ENCODE measurements at regions not wholly inside any gene's neighbourhood (a gene's known extent, or its start where the extent isn't known, plus 50 kb on each side); places are given as distances from the start of the nearest gene placed in this dataset.

- no peaks in the 10 kb centered on the region for H3K4me1 Mint-ChIP-seq (ENCODE audit: low read depth)
- no peak for DNase-seq
- no peak overlapping the region for H3K4me3 Mint-ChIP-seq
- H3K27ac Mint-ChIP-seq, result no peak overlapping the region
- H3K36me3 Mint-ChIP-seq (ENCODE audit: low read depth), result no peaks in the 10 kb centered on the region
- intact Hi-C loops (cut with micrococcal nuclease), result no loop called here
- H3K27me3 Mint-ChIP-seq (ENCODE audit: low read depth), result peaks cover 9% of the 10 kb centered on the region
- CTCF ChIA-PET, result no interaction called here
- no peaks in the 10 kb centered on the region for H3K9me3 Mint-ChIP-seq
Measured at GRCh38 chr2:6580982-6581381, 284.7 kb downstream of the CMPK2 start.

GRCh38 chr2:6589150-6589549, 276.6 kb downstream of the CMPK2 start:
- CTCF ChIA-PET, result no interaction called here
- Mint-ChIP-seq H3K27ac (no peak overlapping the region), H3K9me3 (no peaks in the 10 kb centered on the region), H3K27me3 (ENCODE audit: low read depth) (peaks cover 4% of the 10 kb centered on the region), H3K4me1 (ENCODE audit: low read depth) (no peaks in the 10 kb centered on the region), H3K4me3 (no peak overlapping the region), H3K36me3 (ENCODE audit: low read depth) (no peaks in the 10 kb centered on the region)
- DNase-seq, result no peak
- intact Hi-C loops (cut with micrococcal nuclease), result no loop called here

GRCh38 chr2:6590442-6590841, 275.3 kb downstream of the CMPK2 start:
- CTCF ChIA-PET, result no interaction called here
- Mint-ChIP-seq H3K36me3 (ENCODE audit: low read depth) (no peaks in the 10 kb centered on the region), H3K27ac (no peak overlapping the region), H3K4me1 (ENCODE audit: low read depth) (no peaks in the 10 kb centered on the region), H3K27me3 (ENCODE audit: low read depth) (peaks cover 4% of the 10 kb centered on the region), H3K9me3 (no peaks in the 10 kb centered on the region), H3K4me3 (no peak overlapping the region)
- intact Hi-C loops (cut with micrococcal nuclease), result no loop called here
- no peak for DNase-seq

- DNase-seq, result no peak
- no peaks in the 10 kb centered on the region for H3K4me1 Mint-ChIP-seq (ENCODE audit: low read depth)
- intact Hi-C loops (cut with micrococcal nuclease), result no loop called here
- no peak overlapping the region for H3K27ac Mint-ChIP-seq
- no peaks in the 10 kb centered on the region for H3K9me3 Mint-ChIP-seq
- H3K36me3 Mint-ChIP-seq (ENCODE audit: low read depth), result no peaks in the 10 kb centered on the region
- H3K4me3 Mint-ChIP-seq, result no peak overlapping the region
- H3K27me3 Mint-ChIP-seq (ENCODE audit: low read depth), result no peaks in the 10 kb centered on the region
- CTCF ChIA-PET, result no interaction called here
Measured at GRCh38 chr2:6602471-6602870, 263.2 kb downstream of the CMPK2 start.

GRCh38 chr2:6605836-6606505, 259.7 kb downstream of the CMPK2 start:
- Mint-ChIP-seq H3K36me3 (ENCODE audit: low read depth) (no peaks in the 10 kb centered on the region), H3K4me3 (no peak overlapping the region), H3K9me3 (peaks cover 1% of the 10 kb centered on the region), H3K27me3 (ENCODE audit: low read depth) (no peaks in the 10 kb centered on the region), H3K4me1 (ENCODE audit: low read depth) (no peaks in the 10 kb centered on the region), H3K27ac (no peak overlapping the region)
- intact Hi-C loops (cut with micrococcal nuclease), result no loop called here
- CTCF ChIA-PET, result no interaction called here
- DNase-seq, result no peak

GRCh38 chr2:6617794-6618193, 247.9 kb downstream of the CMPK2 start:
- DNase-seq, result no peak
- Mint-ChIP-seq H3K36me3 (ENCODE audit: low read depth) (no peaks in the 10 kb centered on the region), H3K9me3 (peaks cover 2% of the 10 kb centered on the region), H3K4me1 (ENCODE audit: low read depth) (no peaks in the 10 kb centered on the region), H3K27ac (no peak overlapping the region), H3K27me3 (ENCODE audit: low read depth) (peaks cover 8% of the 10 kb centered on the region), H3K4me3 (no peak overlapping the region)
- CTCF ChIA-PET, result no interaction called here
- intact Hi-C loops (cut with micrococcal nuclease), result no loop called here

- DNase-seq, result no peak
- intact Hi-C loops (cut with micrococcal nuclease), result no loop called here
- H3K27ac Mint-ChIP-seq, result no peak overlapping the region
- H3K9me3 Mint-ChIP-seq, result peaks cover 2% of the 10 kb centered on the region
- H3K36me3 Mint-ChIP-seq (ENCODE audit: low read depth), result no peaks in the 10 kb centered on the region
- H3K27me3 Mint-ChIP-seq (ENCODE audit: low read depth), result peaks cover 8% of the 10 kb centered on the region
- CTCF ChIA-PET, result no interaction called here
- H3K4me3 Mint-ChIP-seq, result no peak overlapping the region
- H3K4me1 Mint-ChIP-seq (ENCODE audit: low read depth), result no peaks in the 10 kb centered on the region
Measured at GRCh38 chr2:6618201-6618600, 247.5 kb downstream of the CMPK2 start.

- H3K27ac Mint-ChIP-seq, result no peak overlapping the region
- H3K9me3 Mint-ChIP-seq, result no peaks in the 10 kb centered on the region
- H3K4me1 Mint-ChIP-seq (ENCODE audit: low read depth), result no peaks in the 10 kb centered on the region
- no peak overlapping the region for H3K4me3 Mint-ChIP-seq
- CTCF ChIA-PET, result no interaction called here
- no peaks in the 10 kb centered on the region for H3K27me3 Mint-ChIP-seq (ENCODE audit: low read depth)
- intact Hi-C loops (cut with micrococcal nuclease), result no loop called here
- H3K36me3 Mint-ChIP-seq (ENCODE audit: low read depth), result no peaks in the 10 kb centered on the region
- no peak for DNase-seq
Measured at GRCh38 chr2:6623746-6624145, 242.0 kb downstream of the CMPK2 start.

GRCh38 chr2:6626401-6627012, 239.2 kb downstream of the CMPK2 start:
- DNase-seq, result no peak
- CTCF ChIA-PET, result no interaction called here
- Mint-ChIP-seq H3K27me3 (ENCODE audit: low read depth) (no peaks in the 10 kb centered on the region), H3K9me3 (no peaks in the 10 kb centered on the region), H3K4me1 (ENCODE audit: low read depth) (no peaks in the 10 kb centered on the region), H3K27ac (no peak overlapping the region), H3K36me3 (ENCODE audit: low read depth) (no peaks in the 10 kb centered on the region), H3K4me3 (no peak overlapping the region)
- intact Hi-C loops (cut with micrococcal nuclease), result no loop called here

GRCh38 chr2:6627316-6627715, 238.4 kb downstream of the CMPK2 start:
- Mint-ChIP-seq H3K9me3 (no peaks in the 10 kb centered on the region), H3K4me1 (ENCODE audit: low read depth) (no peaks in the 10 kb centered on the region), H3K4me3 (no peak overlapping the region), H3K36me3 (ENCODE audit: low read depth) (no peaks in the 10 kb centered on the region), H3K27ac (no peak overlapping the region), H3K27me3 (ENCODE audit: low read depth) (no peaks in the 10 kb centered on the region)
- DNase-seq, result no peak
- CTCF ChIA-PET, result no interaction called here
- intact Hi-C loops (cut with micrococcal nuclease), result no loop called here

- H3K27me3 Mint-ChIP-seq (ENCODE audit: low read depth), result no peaks in the 10 kb centered on the region
- H3K9me3 Mint-ChIP-seq, result no peaks in the 10 kb centered on the region
- no peak overlapping the region for H3K27ac Mint-ChIP-seq
- no peaks in the 10 kb centered on the region for H3K4me1 Mint-ChIP-seq (ENCODE audit: low read depth)
- no peak overlapping the region for H3K4me3 Mint-ChIP-seq
- CTCF ChIA-PET, result no interaction called here
- intact Hi-C loops (cut with micrococcal nuclease), result no loop called here
- no peak for DNase-seq
- no peaks in the 10 kb centered on the region for H3K36me3 Mint-ChIP-seq (ENCODE audit: low read depth)
Measured at GRCh38 chr2:6630209-6630608, 235.5 kb downstream of the CMPK2 start.

- DNase-seq, result no peak
- CTCF ChIA-PET, result no interaction called here
- peaks cover 2% of the 10 kb centered on the region for H3K27me3 Mint-ChIP-seq (ENCODE audit: low read depth)
- H3K36me3 Mint-ChIP-seq (ENCODE audit: low read depth), result no peaks in the 10 kb centered on the region
- intact Hi-C loops (cut with micrococcal nuclease), result no loop called here
- H3K9me3 Mint-ChIP-seq, result no peaks in the 10 kb centered on the region
- no peaks in the 10 kb centered on the region for H3K4me1 Mint-ChIP-seq (ENCODE audit: low read depth)
- H3K4me3 Mint-ChIP-seq, result no peak overlapping the region
- H3K27ac Mint-ChIP-seq, result no peak overlapping the region
Measured at GRCh38 chr2:6635296-6635695, 230.4 kb downstream of the CMPK2 start.

GRCh38 chr2:6637330-6637729, 228.4 kb downstream of the CMPK2 start:
- no peaks in the 10 kb centered on the region for H3K4me1 Mint-ChIP-seq (ENCODE audit: low read depth)
- no peak for DNase-seq
- no peak overlapping the region for H3K27ac Mint-ChIP-seq
- intact Hi-C loops (cut with micrococcal nuclease), result no loop called here
- no peaks in the 10 kb centered on the region for H3K36me3 Mint-ChIP-seq (ENCODE audit: low read depth)
- H3K9me3 Mint-ChIP-seq, result no peaks in the 10 kb centered on the region
- CTCF ChIA-PET, result no interaction called here
- no peak overlapping the region for H3K4me3 Mint-ChIP-seq
- peaks cover 2% of the 10 kb centered on the region for H3K27me3 Mint-ChIP-seq (ENCODE audit: low read depth)

All from activated naive CD4-positive, alpha-beta T cell treated with anti-CD3 and anti-CD28 coated beads for 36 hours (primary cell).